ENCODE measurements at regions not wholly inside any gene's neighbourhood (a gene's known extent, or its start where the extent isn't known, plus 50 kb on each side); places are given as distances from the start of the nearest gene placed in this dataset.
"Not testable (repeated sequence)": the region's sequence is repeated elsewhere in the genome, so short reads cannot be mapped to it uniquely, and the experiment has no call there.

DNA sequence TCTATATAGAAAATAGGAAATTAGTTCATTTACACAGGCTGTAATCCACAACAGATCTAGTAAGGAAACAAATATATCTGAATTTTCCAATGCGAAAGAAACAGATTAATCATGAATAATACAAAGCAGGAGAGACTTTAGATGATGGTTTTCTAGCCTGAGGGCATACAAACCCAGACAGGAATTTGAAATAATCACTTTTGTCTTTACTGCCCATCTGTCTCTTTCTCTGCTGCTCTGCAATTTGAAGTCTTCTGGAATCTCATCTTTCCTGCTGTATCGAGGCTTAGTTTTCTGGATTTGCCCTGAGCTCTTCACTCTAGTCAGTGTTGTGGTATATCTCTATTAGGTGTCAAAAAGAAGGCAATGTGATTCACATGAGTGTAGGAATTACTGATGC lies 711.8 kb upstream of the FAM241A start:
- no peak for DNase-seq

DNA sequence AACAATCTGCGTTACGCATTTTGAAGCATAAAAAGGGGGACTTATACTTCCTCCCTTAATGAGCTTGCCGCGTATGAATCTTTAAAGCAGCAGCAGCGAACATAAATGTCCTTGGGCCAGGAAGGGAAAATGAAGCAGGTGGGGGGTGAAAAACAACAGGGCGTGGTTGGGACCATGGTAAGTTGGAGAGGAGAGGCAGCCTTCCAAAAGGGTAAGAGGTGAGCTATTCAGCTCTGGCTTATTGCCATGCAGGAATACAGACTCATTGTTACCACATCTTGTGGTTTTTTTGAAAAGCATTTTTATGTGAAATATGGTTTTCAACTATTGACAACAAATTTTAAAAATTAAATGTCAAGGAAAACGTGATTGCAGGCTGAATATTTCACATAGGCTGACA lies 710.7 kb upstream of the FAM241A start:
- no peak for DNase-seq

DNA sequence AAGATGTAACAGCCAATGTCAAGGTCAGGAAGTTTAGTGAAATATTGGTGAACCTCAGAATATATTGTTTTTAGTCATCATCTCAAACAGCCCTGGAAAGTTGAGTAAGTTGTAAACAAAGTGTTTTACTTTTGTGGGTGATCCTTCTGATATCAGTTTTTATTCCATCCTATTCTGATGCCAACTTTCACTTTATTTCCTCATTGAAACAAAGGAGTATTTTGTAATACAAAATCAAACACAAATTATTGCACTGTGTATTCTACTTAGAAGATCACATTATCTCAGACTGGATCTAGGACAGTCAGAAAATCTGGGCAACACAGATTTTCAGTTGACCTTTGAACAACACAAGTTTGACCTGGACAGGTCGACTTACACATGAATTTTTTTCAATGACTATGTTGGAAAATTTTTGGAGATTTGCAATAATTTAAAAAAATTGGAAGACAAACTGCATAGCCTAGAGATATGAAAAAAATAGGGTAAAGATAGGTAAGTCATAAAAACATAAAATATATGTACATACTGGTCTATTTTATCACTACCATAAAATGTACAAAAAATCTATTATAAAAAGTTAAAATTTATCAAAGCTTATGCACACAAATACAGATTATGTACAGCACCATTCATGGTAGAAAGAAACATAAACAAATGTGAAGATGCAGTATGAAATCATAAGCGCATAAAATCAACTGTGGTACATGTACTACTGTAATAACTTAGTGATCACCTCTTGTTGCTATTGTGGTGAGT lies 709.1 kb upstream of the FAM241A start:
- no peak for DNase-seq

DNA sequence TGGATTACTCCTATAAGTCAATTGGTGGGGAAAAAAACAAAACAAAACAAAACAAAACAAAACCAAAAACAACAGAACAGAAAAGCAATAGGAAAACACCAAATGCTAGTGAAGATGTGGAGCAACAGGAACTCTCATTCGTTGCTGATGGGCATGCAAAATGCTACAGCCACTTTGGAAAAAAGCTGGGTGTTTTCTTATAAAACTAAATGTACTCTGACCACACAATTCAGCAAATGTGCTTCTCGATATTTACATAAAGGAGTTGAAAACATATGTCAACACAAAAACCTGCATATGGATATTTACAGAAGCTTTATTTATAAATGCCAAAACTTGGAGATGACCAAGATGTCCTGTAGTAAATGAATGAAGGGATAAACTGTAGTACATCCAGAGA lies 703.6 kb upstream of the FAM241A start:
- DNase-seq: no peak

DNA sequence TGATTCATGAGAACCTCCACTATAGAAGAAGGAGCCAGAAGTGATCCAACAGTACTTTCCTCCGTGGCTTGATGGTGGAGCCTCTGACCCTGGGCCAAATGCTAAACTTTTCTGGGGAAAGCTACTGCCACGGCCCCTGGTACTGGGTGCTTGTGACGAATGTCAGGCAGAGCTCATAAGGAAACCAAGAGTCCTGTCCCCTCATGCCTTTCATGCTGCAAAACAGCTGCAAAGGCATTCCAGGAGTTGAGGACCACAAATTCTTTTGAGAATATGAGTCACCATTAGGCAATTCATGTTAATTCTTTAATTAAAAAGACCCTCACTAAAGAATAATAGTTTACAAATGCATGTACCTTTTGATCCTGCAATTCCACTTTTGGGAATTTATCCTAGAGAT lies 700.4 kb upstream of the FAM241A start:
- not testable (repeated sequence) for DNase-seq

DNA sequence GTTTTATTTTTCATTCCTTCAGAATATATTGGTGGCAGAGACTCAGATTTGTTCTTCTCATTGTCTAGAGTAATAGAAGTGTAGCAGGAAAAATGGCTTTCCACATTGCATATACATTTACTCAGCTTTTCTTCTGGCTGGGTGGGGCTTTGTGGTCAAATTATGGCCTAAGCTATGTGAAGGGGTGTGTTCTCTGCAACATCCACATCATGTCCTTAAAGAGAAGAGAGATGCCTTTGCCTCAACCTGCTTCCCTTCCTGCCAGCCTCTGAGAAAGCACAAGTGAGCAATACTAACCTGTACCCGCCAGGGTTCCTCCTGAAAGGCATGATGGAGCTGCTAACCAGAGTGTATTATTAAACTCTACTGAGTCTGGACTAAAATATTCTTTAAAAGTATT lies 695.6 kb upstream of the FAM241A start:
- no peak for DNase-seq

DNA sequence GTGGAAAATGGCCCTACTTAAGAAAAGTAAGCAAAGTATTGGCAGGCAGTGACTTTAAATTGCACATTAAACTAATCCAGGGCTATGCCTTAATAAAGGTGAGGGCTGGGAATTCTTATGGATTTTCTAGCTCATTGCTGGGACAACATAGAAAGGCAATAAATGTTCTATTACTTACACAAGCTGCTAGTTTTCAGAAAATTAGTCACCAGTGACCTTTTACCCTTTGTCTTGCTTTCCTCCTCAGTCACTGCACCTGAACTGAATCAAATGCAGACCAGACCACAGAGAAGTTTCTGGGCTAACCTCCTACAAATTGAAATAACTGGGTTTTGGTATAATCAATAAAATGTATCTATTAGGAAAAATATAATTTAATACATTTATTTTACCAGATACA lies 694.4 kb upstream of the FAM241A start:
- DNase-seq: no peak

DNA sequence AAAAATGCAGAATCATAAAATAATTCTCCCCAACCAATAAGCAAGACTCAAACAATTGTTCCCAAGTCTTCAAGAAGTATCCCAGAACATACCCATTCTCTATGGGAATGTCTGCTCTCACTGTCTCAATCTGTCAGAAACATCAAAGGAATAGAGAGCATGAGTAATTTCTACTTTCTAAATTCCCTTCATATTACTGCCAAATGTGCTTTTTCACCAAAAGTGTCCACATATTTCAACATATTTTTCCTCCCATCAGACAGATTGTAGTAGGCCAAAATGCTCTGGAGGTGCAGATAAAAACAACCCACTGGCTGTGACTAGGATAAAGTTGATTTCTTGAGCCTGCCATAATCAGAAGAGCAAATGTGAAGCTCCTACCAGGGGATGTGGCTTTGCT lies 692.0 kb upstream of the FAM241A start:
- no peak for DNase-seq

DNA sequence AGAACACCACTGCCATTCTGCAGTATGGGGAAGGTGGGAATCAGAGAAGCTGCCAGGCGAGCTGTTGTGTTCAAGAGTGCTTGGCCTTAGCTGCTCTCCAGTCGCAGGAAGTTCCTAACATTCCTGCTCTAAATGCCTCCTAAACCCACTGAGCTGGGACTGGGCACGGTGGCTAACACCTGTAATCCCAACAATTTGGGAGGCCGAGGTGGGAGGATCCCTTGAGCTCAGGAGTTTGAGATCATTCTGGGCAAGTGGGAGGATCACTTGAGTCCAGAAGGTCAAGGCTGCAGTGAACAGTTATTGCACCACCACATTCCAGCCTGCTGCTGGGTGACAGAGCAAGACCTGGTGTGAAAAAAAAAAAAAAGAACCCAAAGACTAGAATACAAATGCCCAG lies 690.3 kb upstream of the FAM241A start:
- no peak for DNase-seq

DNA sequence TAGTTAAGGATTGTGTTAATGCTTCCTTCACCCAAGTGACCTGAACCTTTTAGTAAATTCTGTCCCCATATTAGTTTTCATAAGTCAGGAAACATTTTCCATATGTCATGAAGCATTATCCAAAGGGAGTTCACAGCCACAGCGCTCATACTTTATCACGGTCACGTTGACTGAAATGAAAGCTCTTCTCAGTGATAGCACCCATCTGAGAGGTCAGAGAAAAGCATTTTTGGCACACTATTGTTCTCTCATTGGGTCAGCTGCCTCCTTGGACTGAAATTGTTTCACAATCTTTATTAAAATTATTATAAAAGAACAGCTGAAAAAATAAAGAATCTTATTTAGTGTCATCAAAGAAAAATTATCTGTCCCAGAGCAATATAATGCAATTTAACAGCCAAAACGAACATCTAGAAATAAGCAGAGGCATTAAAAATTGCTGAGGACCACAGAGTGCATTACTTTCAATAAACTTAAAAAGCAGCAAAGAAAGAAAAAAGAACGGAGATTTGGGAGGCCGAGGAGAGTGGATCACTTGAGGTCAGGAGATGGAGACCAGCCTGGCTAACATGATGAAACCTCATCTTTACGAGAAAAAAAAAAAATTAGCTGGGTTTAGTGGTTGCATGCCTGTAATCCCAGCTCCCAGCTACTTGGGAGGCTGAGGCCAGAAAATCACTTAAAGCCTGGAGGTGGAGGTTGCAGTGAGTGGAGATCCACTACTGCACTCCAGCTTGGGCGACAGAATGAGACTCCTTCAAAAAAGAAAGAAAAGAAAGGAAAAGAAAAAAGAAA lies 680.8 kb upstream of the FAM241A start:
- DNase-seq: no peak

DNA sequence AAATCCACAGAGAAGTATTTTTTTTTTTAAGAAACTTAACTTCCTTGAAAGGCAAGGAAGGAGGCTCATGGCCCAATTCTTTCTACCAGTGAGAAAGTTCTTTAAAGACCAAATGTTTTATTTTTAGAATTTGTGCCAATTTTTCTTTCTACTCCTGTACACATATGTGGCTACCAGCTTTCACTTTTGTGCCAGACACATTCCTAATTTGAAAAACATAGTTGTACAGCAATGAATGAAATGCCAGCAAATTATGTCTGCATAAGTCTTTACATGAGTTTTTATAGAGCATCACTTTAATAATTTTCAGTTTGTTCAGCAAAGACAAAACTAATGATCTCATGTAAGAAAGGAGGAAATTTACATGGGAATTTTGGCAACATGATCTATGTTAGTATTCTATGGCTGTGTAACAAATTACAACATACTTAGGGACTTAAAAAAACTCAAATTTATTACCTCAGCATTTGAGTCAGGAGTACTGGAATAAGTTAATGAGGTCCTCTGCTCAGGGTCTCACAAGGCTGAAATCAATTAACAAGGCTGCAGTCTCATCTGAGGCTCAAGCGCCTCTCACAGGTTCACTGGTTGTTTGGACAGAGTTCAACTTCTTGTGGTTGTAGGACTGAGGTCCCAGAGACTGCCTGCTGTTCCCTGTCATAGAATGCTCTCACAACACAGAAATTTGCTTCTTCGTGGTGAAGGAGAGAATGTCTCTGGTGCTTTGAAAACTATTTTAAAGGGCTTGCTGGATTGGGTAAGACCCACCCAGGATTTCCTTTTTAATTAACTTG lies 678.2 kb upstream of the FAM241A start:
- DNase-seq: no peak

DNA sequence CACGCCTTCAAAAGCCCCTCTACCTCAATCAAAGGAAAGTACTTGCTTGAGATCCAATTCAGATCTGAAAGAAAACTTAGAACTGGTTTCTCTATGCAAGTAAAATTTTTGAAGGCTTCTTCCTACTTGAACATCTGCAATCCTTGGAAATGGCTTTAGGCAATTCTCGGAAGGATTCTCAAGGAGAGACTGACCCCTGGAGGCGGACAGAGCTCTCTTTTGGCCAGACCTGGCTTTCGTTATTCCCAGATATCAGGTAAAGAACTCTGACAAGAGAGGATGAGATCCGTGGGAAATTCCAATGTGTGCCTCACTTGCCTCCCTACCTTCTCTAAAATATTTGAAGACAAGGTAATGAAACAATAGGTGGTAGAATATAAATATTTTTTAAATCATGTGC lies 670.3 kb upstream of the FAM241A start:
- no peak for DNase-seq

DNA sequence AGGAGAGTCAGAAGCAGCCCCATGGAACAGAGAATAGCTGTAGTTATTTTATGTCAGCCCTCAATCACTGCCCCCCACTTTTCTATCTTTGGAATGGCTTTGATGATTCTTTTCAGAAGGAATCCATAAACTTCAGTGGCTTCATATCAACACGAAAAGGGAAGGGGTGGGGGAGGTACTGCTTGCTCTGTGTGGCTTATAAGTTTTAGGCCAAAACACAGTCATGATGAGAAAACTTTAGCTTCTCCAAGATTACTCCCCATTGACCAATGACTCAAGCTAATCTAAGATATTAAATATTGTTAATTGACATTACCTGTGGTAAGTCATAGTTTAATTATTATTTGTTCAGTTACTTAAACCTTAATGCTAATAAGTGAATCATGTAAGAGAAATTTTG lies 669.6 kb upstream of the FAM241A start:
- DNase-seq: no peak

DNA sequence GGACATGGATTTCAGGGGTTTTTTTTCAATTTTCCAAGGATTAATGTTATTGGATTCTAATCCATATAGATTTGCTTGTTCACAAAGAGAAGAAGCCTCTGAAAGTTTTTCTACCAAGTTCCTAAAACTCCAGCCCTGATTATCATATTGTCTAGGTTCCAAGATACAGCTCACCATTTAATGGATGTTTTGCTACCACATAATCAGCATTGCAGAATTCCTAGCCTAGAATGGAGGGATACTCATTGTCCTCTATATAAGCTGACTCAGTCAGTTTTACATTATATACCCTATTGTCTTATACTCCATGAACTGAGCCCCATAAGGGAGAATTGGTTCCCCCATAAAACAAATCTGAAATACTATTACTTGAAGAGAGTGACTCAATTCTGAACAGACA lies 664.7 kb upstream of the FAM241A start:
- DNase-seq: no peak

DNA sequence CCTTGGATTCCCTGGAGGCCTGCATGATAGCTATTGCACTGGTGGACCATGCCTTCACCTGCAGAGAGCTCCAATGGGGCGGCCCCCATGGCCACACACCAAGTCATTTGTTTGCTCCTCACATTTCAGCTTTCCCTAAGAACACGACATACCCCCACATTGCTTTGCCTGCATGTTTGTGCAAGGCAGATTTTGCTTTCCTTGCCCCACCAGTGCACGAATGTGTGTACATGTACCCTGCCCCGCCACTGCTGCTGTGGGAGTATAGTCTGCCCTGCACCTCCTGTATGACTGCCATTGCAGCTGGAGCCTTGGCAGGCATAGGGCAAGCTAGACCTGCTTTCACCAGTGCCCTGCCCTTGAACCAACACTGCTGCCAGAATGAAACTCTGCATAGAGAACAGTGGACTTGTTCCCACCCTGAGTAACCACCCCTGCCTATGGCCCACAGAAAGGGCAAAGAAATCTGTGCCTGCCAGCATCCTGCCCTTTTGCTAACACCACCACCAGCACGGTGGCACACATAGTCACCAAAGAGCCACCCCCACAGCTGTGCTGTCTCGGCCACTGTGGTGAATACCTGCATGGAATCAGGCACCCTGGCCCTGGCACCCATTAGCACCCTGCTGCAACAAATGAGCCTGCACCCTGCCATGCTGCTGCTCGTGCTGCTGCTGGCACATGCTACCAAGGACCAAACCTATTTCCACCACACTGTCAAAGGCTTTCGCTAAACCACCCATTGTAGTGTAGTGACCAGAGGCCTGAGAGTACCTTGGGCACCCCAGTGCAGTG lies 661.7 kb upstream of the FAM241A start:
- DNase-seq: no peak

DNA sequence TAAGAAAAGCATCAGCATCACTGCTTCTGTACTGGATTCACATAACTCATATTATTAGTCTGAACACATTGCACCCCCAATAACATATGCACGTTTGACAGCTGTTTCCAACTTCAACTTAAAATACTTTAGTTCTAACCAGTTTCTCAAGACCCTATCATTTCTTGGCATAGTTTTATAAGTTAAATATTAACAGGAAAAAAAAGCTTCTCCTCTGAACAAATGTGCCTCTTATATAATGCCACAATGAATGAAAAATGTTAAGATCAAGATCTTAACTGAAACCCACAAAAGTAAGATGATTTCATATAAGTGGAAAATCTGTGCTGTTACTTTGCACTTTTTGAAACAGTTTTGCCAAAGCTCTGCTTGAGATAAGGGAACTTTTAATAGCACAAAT lies 652.8 kb upstream of the FAM241A start:
- no peak for DNase-seq

DNA sequence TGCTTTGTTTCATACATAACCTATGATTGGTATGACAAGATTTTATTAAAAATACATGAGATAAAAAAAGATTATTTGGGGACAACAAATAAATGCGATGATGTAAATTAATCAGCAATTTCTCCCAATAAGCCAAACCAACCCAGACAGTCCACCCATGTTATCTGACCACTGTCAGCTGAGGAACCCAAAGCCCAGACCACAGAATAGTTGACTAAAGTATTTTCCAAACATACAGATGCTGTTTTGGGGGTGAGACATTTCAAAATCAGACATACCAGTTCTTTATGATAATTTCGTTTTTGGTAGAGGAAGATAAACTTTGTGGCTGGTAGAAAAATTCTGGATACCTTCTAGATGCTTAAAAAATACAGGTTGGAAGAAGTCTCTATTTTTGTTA lies 650.8 kb upstream of the FAM241A start:
- no peak for DNase-seq

DNA sequence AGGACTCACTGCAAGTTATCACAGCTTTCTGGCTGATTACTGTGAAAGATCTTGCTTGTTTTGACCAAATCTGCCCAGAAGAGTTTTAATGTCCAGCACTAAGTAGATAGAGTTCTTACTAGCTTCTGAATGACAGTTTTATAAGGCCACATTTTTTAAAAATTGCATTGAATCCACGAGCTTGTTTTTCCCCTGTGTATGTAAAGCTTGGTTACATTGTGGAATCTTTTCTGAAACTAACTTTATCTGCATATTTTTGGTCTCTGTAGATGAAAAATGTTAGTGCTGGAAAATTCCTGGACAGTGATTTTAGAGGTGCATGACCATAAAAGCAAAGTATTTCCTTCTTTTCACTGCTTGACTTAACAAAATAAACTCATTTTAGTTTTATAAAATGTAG lies 650.3 kb upstream of the FAM241A start:
- DNase-seq: no peak

DNA sequence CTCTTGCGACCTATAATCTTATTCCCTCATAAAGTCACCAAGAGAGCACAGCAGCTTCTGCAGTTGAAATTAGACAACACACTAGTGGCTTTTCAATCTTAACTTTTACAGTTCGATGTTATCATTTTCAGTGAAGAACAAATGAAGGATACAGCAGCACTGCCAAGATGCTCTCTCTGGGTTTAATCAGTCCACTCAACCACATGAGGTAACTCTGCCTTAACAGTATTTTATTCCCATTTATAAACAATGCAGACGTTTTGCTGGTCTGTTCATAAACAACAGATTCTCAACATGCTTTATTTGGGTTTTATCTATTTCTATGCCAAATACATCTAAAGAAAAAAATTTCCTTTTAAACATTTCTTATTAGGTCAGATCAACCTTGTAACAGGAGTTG lies 646.0 kb upstream of the FAM241A start:
- no peak for DNase-seq

DNA sequence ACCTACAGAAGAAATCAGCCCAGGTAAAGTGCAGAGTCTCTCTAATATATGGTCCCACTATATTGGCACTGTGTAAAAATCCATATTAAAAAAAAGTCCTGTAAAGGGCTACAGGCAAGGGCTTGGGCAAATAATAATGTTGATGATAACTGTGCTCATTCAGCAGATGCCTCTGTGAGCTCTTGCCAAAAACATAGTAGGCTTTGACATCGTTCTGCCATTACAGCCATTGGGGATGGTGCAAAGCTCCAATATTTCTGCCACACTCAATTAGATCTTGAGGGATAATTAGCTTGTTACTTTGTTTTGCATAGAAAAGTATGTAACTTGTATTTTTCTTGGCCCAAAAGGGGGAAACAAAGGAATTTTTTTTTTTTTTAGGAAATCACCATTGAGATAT lies 645.5 kb upstream of the FAM241A start:
- no peak for DNase-seq

DNA sequence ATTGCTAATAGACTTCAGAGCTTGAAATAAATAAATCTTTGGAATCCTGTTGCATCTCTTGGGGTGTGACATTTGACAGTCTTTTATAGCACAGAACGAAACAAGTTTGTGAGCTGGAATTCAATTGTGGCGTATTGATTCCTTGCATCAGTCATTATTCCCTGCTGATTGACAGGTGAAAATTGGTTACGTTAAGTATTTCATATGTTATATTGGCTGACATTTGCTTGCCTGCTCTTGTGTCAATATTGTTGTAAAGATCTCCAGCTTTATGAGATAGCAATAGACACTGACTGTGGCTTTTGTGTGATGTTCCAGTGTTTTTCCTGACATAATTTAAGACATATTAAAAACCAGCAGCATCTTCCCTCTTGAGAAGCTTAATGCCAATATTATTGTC lies 644.4 kb upstream of the FAM241A start:
- DNase-seq: no peak

DNA sequence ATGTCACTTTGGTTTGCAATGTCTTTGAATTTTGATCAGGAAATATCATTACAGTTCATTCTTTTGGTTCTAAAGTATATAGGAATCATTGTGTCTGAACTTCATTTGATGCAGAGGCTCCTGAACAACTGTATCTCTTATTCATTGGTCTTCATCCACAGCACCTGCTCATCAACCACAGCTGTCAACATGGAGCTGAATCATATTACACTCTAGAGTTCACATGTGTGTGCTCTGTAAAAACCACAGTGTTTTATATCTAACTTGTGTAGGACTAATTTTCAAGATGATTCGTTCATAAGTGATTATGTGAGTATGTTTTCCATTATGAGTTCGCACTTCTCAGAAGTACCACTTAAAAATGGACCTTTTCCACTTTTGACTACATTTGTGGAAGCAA lies 643.3 kb upstream of the FAM241A start:
- DNase-seq: no peak

DNA sequence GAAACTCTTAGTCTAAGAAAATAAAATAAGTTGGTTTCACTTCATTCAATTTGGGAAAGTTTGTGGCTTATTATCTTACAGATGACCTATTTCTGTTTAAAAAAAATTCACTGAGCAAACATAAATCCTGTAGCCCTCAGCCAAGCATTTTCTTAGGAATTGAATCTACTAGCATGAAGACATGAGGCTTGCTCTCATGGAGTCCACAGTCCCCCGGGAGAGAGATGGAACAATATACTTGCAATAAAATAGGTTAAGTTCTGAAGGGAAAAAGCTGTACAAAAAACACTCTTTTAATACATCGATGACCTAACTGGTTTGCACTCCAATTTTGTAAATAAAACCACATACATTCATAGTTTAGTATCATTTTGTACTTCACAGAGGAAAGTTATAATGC lies 642.6 kb upstream of the FAM241A start:
- DNase-seq: no peak
